ENCODE measurements at regions not wholly inside any gene's neighbourhood (a gene's known extent, or its start where the extent isn't known, plus 50 kb on each side); places are given as distances from the start of the nearest gene placed in this dataset.

GRCh38 chr3:162842549-162843216, 1346.1 kb downstream of the OTOL1 start:
- TF ChIP-seq CTCF (IDR thresholded peaks at IDR 0.05): no peak
- TF ChIP-seq POLR2A (IDR thresholded peaks at IDR 0.05): no peak
- no peak for TF ChIP-seq POLR2AphosphoS5 (IDR thresholded peaks at IDR 0.05; ENCODE audit: insufficient read depth in 1 of 2, low read depth in 1 of 2)
- intact Hi-C loops (cut with DNase I): no loop called here
- DNase-seq (ENCODE audit: extremely low spot score in 2 of 2): no peak
- Histone ChIP-seq H3K27me3 (no peaks in the 10 kb centered on the region), H3K4me1 (no peaks in the 10 kb centered on the region), H3K9me3 (no peaks in the 10 kb centered on the region), H3K4me3 (no peak overlapping the region), H3K36me3 (no peaks in the 10 kb centered on the region), H3K27ac (no peak overlapping the region)

GRCh38 chr3:162845918-162846317, 1349.3 kb downstream of the OTOL1 start:
- no peaks in the 10 kb centered on the region for H3K36me3 ChIP-seq
- TF ChIP-seq CTCF (IDR thresholded peaks at IDR 0.05): no peak
- no peak for TF ChIP-seq POLR2AphosphoS5 (IDR thresholded peaks at IDR 0.05; ENCODE audit: insufficient read depth in 1 of 2, low read depth in 1 of 2)
- TF ChIP-seq POLR2A (IDR thresholded peaks at IDR 0.05): no peak
- no peak for DNase-seq (ENCODE audit: extremely low spot score in 2 of 2)
- H3K4me3 ChIP-seq: no peak overlapping the region
- H3K9me3 ChIP-seq: no peaks in the 10 kb centered on the region
- no peaks in the 10 kb centered on the region for H3K27me3 ChIP-seq
- intact Hi-C loops (cut with DNase I): no loop called here
- no peak overlapping the region for H3K27ac ChIP-seq
- no peaks in the 10 kb centered on the region for H3K4me1 ChIP-seq

- Histone ChIP-seq H3K27ac (no peak overlapping the region), H3K4me3 (no peak overlapping the region), H3K27me3 (no peaks in the 10 kb centered on the region), H3K9me3 (no peaks in the 10 kb centered on the region), H3K36me3 (no peaks in the 10 kb centered on the region), H3K4me1 (no peaks in the 10 kb centered on the region)
- DNase-seq (ENCODE audit: extremely low spot score in 2 of 2): no peak
- TF ChIP-seq CTCF (IDR thresholded peaks at IDR 0.05) (no peak), POLR2A (IDR thresholded peaks at IDR 0.05) (no peak), POLR2AphosphoS5 (IDR thresholded peaks at IDR 0.05; ENCODE audit: insufficient read depth in 1 of 2, low read depth in 1 of 2) (no peak)
- intact Hi-C loops (cut with DNase I): no loop called here
Measured at GRCh38 chr3:162847511-162847910, 1350.9 kb downstream of the OTOL1 start.

GRCh38 chr3:162863579-162863978, 1367.0 kb downstream of the OTOL1 start:
- TF ChIP-seq POLR2AphosphoS5 (IDR thresholded peaks at IDR 0.05; ENCODE audit: insufficient read depth in 1 of 2, low read depth in 1 of 2): no peak
- no peak for TF ChIP-seq POLR2A (IDR thresholded peaks at IDR 0.05)
- Histone ChIP-seq H3K36me3 (no peaks in the 10 kb centered on the region), H3K4me1 (no peaks in the 10 kb centered on the region), H3K4me3 (no peak overlapping the region), H3K9me3 (no peaks in the 10 kb centered on the region), H3K27me3 (no peaks in the 10 kb centered on the region), H3K27ac (no peak overlapping the region)
- intact Hi-C loops (cut with DNase I): no loop called here
- no peak for DNase-seq (ENCODE audit: extremely low spot score in 2 of 2)

GRCh38 chr3:162865466-162865865, 1368.9 kb downstream of the OTOL1 start:
- TF ChIP-seq POLR2AphosphoS5 (IDR thresholded peaks at IDR 0.05; ENCODE audit: insufficient read depth in 1 of 2, low read depth in 1 of 2): no peak
- no peak for TF ChIP-seq POLR2A (IDR thresholded peaks at IDR 0.05)
- TF ChIP-seq CTCF (IDR thresholded peaks at IDR 0.05): no peak
- no peak for DNase-seq (ENCODE audit: extremely low spot score in 2 of 2)
- H3K9me3 ChIP-seq: no peaks in the 10 kb centered on the region
- no peak overlapping the region for H3K4me3 ChIP-seq
- intact Hi-C loops (cut with DNase I): no loop called here
- no peaks in the 10 kb centered on the region for H3K36me3 ChIP-seq
- no peaks in the 10 kb centered on the region for H3K27me3 ChIP-seq
- H3K27ac ChIP-seq: no peak overlapping the region
- no peaks in the 10 kb centered on the region for H3K4me1 ChIP-seq
